GM12865 (cell line): ENCODE measurements at regions not wholly inside any gene's neighbourhood (a gene's known extent, or its start where the extent isn't known, plus 50 kb on each side); places are given as distances from the start of the nearest gene placed in this dataset.
"Not testable (repeated sequence)": the region's sequence is repeated elsewhere in the genome, so short reads cannot be mapped to it uniquely, and the experiment has no call there.

ENCODE experiments used
- DNase-seq: peaks from one replicate; pipeline ENCODE4 v3.0.0; 2010; ENCODE audit warnings: low read depth
- H3K4me3 ChIP-seq: 2 replicates; pipeline ENCODE4 v1.5.1; 2011; ENCODE audit warnings: mild to moderate bottlenecking, low read depth, low read length, control low read depth
- TF ChIP-seq, protein P1 (sequence below): IDR thresholded peaks from 2 replicates; pipeline ENCODE4 v1.5.1; 2011; ENCODE audit warnings: low read length, control low read depth, low read depth, inconsistent platforms; ENCODE audit not compliant: insufficient read depth; ENCODE audit errors: missing control alignments

GRCh38 chr16:22436823-22437652 lies 62.6 kb upstream of the CDR2 start:
- H3K4me3 ChIP-seq: peak overlapping the region; percentile 60
- peak; percentile 85 for DNase-seq

DNA sequence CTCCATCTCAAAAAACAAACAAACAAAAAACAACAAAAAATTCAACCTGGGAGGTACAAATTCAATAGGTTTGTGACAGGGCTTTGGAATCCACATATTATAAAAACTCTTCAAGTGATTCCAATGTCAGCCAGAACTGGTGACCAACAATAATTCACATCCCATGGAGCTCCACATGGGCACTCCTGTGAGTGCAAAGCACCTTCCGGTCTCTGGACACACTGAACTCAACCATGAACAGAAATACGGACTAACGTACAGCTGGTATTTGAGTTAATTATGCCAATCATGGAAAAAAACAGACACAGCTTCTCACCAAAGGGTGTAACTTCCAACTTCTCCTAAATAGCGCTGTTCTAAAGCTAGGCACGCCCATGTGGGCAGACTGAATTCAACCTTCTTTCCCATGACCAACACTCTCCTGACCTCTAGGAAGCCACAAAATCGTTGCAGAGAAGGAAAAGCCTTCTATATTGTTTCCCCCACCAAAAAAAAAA lies 62.0 kb upstream of the CDR2 start:
- peak overlapping the region; percentile 60 for H3K4me3 ChIP-seq
- DNase-seq: not testable (repeated sequence)

GRCh38 chr16:22431314-22431713 lies 56.9 kb upstream of the CDR2 start:
- not testable (repeated sequence) for DNase-seq, H3K4me3 ChIP-seq

- TF ChIP-seq, protein P1, sequence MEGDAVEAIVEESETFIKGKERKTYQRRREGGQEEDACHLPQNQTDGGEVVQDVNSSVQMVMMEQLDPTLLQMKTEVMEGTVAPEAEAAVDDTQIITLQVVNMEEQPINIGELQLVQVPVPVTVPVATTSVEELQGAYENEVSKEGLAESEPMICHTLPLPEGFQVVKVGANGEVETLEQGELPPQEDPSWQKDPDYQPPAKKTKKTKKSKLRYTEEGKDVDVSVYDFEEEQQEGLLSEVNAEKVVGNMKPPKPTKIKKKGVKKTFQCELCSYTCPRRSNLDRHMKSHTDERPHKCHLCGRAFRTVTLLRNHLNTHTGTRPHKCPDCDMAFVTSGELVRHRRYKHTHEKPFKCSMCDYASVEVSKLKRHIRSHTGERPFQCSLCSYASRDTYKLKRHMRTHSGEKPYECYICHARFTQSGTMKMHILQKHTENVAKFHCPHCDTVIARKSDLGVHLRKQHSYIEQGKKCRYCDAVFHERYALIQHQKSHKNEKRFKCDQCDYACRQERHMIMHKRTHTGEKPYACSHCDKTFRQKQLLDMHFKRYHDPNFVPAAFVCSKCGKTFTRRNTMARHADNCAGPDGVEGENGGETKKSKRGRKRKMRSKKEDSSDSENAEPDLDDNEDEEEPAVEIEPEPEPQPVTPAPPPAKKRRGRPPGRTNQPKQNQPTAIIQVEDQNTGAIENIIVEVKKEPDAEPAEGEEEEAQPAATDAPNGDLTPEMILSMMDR: no peak
These were observed 54.2 kb upstream of the CDR2 start for GRCh38 chr16:22428654-22429053.

GRCh38 chr16:22427556-22427955 lies 53.1 kb upstream of the CDR2 start:
- no peak overlapping the region for H3K4me3 ChIP-seq
- TF ChIP-seq, protein P1: no peak
- no peak for DNase-seq

More at GRCh38 chr16:22428654-22429053, 54.2 kb upstream of the CDR2 start:
- no peak for DNase-seq
- H3K4me3 ChIP-seq: no peak overlapping the region

DNA sequence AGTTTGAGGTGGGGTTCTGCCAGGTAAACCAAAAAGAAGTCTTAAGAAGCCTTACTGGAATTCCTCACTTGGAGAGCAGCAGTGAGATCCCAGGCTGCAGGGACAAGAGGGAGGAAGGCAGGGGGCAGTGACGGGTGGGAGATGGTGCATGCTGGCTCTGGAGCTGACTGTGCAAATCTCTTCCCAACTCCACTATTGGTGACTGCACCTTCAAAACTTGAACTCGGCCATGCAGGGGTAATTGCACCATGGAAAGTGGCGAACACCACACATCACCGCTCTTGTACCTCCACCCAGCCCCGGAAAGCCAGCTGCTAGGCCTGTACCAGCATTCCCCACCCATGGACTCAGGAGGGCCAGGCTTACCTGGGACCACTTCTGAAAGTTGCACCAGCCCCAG lies 51.4 kb upstream of the CDR2 start:
- H3K4me3 ChIP-seq: no peak overlapping the region
- no peak for DNase-seq
- TF ChIP-seq, protein P1: no peak

DNA sequence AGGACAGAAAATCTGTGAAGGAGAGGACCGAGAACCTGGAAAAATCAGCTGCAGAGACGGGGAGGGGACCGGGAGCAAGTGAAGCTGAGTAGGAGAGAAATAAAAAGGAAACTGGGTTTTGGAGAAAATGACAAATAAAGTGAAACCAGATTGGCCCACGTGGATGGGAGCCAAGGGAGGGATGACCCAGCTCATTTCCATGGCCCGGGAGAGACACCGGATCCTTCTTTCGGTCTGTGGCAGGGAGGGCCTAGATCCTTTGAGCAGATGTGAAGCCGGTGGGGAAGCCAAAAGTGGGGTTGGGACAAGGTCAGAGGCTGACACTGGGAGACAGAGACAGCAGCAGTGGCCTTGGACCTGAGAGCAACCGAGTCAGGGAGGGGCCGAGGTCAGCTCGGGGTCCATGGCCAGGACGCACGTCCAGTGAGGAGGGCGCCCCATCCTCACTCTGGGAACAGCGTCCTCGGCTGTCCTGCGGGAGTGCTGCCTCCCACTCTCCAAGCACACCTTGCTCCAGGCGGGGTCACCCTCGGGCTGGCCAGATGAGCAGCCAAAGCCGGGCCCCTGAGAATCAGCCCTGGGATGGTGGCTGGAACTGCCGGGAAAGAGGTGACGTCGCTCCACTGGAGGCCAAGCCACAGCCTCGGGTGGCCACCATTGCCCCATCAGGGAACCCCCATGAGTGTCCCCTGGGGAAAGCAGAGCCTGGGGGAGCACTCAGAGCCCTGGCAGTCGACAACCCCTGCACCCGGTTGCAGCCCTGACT lies 50.8 kb upstream of the CDR2 start:
- TF ChIP-seq, protein P1: no peak
- no peak overlapping the region for H3K4me3 ChIP-seq
- no peak for DNase-seq

DNA sequence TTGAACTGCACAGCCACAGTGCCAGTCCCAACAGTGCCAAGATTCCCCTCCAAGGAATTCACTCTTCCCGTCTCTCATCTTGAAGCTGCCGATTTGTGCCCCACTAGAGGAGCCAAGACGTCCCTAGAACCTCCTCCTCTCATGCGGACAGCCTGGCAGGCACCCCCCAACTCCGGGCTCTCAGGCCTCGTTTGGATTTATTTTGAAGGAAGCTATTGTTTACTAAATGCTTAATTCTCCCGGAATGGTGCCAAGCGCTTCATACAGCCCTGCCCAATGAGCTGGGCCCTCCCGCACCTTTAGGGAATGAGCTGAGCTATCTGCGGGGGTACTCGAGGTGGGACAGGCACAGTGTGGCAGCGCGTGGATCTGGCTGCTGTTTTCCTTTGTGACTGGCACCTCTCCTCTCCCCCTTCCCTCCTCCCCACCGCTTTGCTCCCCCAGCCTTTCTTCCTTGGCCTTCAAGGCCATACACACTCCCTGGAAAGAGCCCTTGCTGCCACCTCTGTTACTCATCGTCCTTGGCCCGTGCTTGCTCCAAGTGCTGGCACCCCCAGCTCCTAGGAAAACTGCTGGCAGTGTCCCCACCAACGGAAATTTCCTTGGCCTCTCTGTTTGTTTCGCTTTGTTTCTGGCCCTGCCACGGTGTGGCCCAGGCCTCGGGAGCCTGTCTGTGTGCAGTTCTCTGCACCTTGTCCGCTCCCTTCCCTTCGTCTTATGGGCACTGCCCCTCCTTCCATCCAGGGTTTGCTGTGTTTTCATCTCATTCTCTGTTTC lies 49.9 kb upstream of the CDR2 start:
- DNase-seq: no peak
- TF ChIP-seq, protein P1: no peak
- no peak overlapping the region for H3K4me3 ChIP-seq
